Activated naive CD4-positive, alpha-beta T cell treated with Interleukin-2 at 50 U/mL for 16 hours (primary cell): ENCODE measurements at regions not wholly inside any gene's neighbourhood (a gene's known extent, or its start where the extent isn't known, plus 50 kb on each side); places are given as distances from the start of the nearest gene placed in this dataset.

Experiments used
- DNase-seq: peaks from one replicate; pipeline ENCODE4 v3.0.0-alpha.2; 2020

DNA sequence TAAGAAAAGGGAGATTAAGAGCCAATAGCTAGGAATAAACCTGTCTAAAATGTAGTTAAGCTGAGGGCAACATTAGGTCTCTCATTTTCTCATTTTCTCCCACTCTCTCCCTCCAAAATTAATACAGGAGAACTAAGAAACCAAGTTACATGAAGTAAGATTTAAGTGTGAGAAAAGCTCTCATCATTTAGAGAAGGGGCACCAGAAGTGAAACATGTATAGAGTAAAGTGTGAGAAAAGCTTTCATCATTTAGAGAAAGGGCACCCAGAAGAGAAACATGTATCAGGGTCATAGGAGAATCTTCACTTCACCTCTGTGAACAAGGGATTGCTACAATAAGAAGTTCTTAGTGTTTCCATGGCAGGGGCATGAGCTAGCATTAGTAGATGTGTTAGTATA is 132.4 kb upstream of the CNTN1 start:
- DNase-seq, result no peak

DNA sequence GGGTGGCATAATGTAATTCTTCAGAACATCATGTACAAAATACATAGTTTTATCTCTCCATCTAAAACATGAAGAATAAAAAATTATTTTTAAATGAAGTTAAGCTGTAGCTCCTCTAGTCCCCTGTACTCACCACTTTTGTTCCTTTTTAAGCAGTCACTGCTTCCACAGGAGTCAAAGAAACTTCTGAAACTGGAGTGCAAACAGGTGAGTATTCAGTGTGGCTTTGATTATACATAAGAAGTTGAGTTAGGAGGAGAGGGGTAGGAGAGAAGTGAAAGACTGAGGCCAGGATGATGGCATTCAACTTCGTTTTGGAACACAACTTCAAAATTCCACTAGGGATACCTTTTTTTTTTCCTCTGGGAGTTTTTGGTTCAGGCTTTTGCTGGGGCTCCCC is 131.4 kb upstream of the CNTN1 start:
- no peak for DNase-seq

DNA sequence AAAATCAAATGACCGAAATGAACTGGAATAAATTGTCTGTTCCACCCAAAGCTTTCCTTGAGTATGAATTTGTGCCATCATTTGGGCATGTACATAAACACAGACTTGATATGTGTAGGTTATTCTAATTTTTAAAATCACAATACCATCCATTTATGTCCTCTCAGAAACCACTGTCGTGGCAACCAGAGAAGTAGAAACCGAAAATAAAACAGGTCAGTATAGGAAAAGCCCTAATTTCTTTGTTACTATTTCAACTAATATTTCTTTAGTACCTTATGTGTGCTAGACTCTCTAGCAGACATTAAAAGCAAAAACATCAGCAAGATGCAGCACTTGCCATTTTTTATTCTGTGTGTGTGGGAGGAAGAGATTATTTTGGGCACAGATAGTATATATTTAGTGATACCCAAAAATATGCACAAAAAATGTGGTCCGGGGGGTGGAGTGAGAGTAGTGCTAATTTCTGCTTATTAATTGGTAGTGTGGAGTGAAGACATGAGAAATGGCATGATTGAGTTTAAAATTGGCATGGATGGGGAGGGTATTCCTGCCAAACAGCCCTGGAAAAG is 130.8 kb upstream of the CNTN1 start:
- no peak for DNase-seq

DNA sequence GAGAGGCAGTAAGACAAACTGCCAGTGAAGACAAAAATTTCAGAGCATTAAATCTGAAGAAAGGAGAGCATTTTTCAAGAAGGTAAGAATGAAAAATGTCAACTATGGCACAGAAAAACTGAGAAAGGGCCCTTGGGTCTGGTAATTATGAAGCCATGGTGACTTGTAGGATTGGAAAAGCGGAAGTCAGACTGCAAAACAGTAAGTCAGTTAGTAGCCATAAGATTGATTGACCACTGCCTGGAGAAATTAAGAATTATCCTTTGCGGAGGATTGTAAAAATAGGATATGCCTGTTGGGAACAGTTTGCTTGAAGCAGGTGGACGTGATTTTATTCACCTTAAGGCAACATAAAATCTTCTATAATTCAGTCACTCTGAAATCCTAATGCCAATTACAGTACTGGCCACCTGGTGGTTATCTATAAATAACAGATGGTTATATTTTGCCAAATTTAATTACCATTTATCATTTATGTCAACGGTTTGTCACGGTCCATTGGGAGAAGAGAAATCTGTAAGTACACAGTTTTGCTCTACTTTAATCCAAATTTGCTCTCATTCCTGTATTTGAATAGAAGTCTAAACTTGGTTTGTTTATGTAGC is 127.1 kb upstream of the CNTN1 start:
- no peak for DNase-seq

DNA sequence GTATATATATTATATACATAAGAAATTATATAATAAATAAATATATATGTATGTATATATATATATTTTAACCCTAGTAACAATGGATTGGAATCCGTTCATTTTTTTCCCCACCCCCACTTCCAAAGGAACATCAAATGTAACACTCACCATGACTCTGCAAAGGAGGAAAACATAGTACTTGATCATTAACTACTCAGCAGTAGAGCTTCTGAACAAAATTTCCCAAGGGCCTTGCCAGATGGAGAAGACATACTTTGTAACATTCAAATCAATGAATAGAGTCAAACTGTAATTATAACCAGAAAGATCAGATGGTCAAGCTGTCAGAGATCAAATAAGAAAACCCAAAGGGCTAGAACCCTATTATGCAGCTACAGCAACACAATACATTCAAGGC is 126.0 kb upstream of the CNTN1 start:
- no peak for DNase-seq

DNA sequence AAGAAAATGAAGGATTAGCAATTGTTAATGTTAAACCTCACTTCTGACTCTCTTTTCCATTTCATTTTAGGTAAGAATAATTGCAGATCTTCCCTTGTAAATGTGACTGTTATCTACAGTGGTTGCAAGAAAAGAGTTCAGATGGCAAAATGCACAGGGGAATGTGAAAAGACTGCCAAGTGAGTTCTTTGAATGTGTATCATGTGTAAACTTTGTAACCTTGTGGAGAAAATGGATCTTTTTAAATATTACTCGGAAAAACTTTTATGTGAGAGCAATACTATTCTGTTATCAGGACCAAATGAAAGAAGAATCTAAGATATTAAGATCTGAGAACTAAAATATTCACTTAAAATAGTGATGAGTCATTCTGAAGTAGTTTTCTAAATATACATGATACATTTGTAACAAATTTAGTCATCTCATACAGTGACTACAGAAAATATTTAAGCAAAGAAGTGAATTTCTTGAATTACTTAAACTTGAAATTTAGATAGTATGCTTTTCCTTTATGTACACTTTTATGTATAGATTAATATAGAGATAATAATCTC is 122.5 kb upstream of the CNTN1 start:
- DNase-seq, result no peak

DNA sequence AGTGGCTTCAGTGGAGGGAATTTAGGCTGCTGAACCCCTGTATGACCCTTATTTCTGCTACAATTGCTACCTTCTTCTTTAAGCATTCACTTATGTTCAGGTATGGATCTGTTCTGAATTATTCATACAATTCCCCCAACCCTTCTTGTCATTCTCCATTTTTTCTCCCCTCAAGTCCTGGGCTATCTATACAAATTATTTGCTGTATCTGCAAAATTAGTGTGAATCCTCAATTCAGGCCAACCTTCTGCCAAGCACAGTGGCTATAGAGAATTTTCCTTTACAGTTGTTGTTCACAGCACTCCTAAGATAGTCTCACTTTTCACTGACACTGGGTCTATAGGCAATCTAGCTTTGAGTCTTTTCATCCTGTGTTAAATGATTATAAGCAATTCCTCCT is 119.2 kb upstream of the CNTN1 start:
- no peak for DNase-seq

DNA sequence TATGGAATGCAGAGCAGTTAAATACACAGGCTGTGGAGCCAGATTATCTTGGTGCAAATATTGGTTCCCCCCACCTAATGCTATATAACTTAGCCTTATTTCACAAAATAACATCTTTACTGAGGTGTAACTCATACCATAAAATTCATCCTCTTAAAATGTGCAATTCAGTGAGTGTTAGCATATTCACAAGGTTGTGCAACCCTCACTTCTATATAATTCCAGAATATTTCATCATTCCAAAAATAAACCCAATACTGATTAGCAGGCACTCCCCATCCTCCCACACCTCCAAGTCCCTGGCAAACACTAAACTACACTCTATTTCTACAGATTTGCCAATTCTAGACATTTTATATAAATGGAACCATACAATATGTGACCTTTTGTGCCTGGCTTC is 116.3 kb upstream of the CNTN1 start:
- no peak for DNase-seq

DNA sequence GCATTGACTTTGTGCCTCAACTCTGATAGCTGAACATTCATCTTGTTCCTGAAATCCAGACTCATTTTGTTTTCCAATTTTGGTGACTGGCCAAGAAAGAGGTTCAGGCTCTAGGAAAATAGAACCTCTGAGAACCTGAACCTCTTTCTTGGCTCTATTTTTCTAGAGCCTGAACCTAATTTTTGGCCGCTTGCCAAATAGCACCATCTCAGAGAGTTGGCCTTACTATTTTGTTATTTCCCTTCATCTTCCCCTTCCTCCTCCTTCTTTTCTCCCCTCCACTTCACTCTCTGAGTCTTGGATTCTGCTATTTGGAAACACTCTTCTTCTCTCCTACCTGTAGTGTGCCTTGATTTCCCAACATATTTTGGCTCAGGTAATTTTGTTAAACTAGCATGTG is 114.4 kb upstream of the CNTN1 start:
- no peak for DNase-seq

DNA sequence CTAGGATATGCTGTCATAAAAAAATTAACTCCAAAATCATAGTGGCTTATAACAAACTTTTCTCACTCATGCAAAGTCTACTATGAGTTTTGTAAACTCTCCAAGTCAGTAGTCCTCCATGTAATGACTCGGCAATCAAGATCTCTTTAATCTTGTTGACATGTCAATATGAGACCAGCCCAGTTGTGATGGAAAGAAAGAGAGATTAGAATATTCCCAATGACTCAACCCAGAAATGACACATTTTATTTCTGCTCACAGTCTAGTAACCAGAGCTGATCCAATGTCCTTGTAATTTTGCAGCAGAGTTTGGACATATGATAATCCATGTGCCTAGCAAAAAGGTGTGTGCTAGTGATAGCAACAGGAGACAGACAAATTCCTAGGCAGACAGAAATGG is 112.6 kb upstream of the CNTN1 start:
- DNase-seq, result no peak

DNA sequence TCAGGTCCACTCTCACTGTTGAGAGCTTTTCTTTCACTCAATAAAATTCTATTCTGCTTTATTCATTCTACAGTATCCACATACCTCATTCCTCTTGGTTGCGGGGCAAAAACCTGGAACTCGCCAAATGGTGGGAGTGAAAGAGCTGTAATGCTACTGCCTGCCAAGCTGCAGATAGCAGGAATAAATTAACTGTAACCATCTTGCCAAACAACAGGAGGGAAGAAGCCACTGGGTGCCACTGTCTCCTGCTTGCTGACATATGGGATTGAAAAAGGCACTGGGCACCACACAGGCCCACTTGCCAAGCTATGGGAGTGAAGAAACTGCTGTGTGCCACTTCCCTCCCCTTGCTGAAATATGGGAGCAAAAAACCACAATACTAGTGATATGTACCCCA is 111.9 kb upstream of the CNTN1 start:
- no peak for DNase-seq

DNA sequence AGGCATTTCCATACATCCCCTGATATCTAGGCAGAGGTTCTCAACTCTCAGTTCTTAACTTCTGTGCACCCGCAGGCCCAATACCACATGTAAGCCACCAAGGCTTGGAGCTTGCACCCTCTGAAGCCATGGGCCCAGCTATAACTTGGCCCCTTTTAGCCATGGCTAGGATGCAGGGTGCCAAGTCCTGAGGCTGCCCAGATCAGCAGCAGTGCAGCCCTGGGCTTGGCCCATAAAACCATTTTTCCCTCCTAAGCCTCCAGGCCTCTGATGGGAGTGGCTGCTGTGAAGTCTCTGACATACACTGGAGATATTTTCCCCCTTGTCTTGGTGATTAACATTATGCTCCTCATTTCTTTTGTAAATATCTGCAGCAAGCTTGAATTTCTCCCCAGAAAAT is 110.3 kb upstream of the CNTN1 start:
- no peak for DNase-seq

DNA sequence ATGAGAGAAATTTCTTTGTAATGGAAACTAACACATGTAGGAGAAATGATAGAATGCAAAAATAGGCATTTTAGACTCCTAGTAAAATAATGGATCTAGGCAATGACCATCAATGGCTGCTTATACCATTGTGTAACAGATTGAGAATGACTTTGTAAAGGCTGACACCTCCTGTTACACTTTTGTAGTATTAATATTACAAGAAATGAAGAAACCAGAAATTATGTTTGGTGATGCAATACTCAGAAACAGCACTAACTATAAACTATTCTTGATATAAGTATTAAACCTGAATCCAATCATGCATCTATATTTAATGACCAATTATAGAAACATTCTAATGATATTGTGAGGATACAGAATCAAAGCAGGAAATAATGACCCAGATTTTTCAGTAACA is 108.5 kb upstream of the CNTN1 start:
- no peak for DNase-seq

DNA sequence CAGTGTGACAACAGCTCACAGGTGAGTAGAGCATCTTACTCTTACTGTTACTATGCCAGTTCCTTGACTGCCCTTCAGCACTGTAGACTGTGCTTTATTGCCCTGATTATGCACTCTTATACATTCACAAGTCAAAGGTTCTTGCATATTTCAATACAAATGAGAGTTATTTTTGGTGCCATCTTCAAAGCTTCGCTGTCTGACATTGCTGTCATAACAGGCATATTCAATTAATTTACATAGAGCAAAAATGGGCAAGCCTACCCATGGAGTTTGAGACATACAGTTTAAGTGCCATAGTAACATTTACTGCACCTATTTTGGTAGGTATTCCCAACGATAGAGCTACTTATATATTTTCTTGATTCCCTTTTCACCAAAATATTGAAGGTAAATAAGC is 107.5 kb upstream of the CNTN1 start:
- DNase-seq, result no peak

DNA sequence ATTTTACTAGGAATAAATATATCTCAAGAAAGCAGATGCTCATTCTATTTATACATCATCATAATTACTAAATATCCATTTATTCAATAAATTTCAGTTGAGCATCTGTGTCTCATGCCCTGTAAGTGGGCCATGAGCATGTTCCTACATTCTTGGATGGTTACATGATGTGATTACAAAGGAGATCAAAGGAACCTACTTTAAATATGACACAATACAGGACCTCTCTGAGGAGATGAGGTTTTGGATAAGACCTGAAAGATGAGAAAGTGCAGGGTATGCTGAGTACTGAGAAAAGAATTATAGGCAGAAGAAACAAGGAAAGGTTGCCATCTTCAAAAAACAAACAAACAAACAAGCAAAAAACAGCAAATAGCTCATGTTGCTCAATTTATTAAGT is 105.4 kb upstream of the CNTN1 start:
- DNase-seq, result no peak

DNA sequence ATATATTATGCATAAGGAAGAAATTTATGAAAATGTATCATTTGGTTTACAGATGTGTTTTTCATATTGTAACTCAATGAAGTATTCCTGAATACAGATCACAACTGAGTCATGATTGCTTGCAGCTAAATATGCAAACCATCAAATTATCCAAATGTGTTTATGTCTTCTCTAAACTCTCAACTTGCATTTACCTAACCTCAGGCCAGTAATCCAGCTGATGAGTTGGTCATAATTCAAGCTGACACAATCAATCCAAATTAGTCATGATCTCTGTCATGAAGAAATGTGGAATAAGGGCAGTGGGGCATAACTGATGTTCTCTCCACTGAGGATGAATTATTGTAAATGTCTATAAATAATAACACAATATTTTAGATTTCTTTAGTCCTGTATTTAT is 104.8 kb upstream of the CNTN1 start:
- no peak for DNase-seq

DNA sequence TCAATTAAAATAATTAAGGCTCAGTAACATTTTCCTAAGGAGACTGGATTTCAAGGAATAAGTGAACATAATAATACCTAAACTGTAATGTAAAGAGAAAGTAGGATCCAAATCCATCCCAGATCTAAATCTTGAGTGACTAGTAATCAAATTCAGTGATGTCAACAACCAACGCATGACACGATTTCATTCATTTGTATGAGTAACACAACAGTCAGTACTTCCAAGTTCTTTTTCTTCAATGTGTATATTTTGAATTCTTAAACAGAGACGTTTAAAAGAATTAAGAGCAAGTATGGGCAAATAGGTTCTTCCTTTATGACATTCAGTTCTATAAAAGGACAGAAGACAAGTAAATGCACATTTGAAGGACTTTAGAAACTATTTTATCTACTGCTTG is 104.3 kb upstream of the CNTN1 start:
- no peak for DNase-seq

DNA sequence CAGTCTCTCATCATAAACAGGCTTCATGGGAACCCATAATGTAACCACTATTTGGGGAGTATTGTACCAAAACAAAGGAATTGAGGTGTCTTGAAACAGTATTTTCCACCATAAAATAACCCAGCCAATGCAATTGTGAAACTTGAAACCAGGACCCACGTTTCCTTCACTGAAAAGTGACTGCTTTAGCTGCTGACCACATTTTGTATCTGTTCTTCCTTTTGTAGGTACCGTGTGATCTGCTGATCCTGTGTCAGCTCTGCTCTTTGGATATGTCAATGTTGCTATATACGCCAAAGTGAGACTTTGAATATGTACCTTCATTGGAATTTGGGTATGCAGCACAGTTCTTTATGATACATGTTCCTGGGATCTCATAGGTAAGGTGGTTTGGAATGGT is 95.1 kb upstream of the CNTN1 start:
- DNase-seq, result no peak

DNA sequence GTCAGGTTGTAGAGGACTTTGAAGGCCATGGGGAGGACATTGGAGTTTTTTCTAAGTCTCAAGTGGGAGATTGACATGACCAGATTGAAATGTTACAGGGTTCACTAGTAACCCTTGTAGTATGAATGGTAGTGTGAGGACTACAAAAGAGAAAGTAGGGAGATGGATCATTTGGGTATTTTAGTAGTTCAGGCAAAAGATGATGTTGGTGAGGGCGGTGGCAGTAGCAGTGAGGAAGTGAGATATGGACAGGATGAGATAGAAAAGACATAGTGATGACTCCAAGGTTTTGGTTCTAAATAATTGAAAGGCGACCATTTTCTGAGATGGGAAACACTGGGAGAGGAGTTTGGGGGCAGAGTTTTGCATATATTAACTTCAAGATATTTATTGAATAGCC is 94.2 kb upstream of the CNTN1 start:
- DNase-seq, result no peak

DNA sequence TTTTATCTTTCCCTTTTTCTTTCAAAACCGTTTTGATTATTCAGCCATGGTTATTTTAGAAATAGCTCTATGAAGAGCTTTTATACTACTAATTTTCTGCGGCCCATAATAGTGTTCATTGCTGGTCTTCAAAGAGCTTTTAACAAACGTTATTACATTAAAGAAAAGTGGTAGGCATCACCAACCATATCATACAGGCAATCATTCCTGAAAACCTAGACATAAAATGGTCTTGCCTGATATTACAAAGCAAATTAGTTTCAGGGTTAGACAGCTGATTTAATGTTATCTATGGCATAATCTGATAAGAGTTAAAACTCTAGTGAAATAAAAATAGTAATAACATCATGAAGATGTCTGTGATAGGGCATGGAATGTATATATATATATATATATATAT is 89.7 kb upstream of the CNTN1 start:
- no peak for DNase-seq

DNA sequence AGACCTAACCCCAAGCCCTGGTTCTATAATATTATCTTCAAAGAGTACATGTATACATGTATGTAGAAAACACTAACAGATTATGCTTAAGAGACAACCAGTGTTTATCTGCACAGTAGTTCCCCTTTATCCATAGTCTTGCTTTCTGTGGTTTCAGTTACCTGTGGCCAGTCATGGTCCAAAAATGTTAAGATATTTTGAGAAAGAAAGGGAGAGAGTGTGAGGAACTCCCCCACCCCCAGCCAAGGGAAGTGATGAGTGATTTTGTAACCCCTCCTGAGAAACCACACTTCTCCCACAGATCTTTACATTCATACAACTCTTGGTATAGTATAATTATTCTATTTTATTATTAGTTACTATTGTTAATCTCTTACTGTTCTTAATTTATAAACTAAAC is 77.3 kb upstream of the CNTN1 start:
- DNase-seq, result no peak

DNA sequence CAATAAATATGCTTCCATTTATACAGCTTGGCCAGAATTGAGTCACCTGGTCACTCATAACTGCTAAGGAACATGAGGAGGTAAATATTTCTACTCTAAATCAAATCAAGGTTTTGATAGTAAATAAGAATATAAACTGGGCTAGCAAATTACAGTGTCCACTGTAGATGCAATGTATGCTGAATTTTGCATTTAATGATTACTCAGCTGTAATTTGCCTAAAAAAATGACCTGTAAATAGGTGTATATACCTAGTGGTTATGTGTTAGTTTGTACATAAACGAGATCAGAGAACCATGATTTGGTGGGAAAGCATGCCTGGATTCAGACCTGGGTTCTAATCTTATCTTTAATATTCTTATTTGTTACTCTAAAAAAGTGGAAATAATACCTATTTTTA is 76.6 kb upstream of the CNTN1 start:
- DNase-seq, result no peak

DNA sequence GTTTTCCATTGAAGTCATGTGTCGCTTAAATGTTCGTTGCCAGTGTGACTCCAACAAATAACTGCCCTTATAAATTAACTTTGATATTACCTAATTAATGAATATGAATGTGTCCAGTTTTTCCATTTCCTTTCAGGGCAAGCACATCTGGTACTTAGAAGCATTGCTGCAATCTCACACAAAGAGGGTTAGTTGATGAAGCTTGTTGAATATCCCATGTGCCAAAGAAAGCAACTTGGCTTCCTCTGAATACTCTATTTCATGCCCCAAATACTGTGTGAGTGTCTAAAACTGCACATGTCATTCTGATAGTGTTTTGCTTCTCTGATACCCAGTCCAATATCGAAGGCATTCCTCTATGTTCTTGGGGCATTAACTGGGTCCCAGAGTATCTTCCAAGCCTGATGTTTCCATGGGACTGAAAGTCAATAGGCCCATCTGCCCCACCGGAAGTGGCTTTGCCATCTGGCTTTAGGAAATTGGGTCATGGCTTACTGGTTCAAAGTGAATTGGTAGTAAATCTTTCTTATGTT is 75.8 kb upstream of the CNTN1 start:
- no peak for DNase-seq

DNA sequence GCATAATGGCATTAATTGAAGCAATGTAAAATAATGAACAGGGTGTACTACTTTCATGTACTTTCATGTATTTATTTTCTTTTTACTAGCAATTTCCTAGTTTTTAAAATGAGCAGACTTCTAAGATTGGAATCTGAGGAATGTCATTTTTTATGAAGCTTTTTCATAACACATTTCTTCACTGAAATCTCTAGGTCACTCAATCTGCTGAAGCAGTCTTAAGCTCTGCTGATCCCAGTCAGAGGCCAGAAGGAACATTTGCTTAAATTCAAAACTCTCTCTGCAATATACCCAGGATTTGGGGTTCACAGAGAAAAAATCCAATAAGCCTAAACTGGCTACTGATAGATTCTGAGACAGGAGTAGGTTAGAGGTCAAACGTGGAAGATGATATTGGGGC is 73.6 kb upstream of the CNTN1 start:
- no peak for DNase-seq

DNA sequence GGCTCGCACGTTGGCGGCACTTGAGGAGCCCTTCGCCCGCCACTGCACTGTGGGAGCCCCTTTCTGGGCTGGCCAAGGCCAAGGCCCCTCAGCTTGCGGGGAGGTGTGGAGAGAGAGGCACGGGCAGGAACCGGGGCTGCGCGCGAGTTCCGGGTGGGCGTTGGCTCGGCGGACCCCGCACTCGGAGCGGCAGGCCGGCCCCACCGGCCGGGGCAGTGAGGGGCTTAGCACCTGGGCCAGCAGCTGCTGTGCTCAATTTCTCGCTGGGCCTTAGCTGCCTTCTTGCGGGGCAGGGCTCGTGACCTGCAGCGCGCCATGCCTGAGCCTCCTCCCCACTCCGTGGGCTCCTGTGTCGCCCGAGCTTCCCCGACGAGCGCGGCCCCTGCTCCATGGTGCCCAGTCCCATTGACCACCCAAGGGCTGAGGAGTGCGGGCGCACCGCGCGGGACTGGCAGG is 71.6 kb upstream of the CNTN1 start:
- no peak for DNase-seq
